ENCODE measurements at regions not wholly inside any gene's neighbourhood (a gene's known extent, or its start where the extent isn't known, plus 50 kb on each side); places are given as distances from the start of the nearest gene placed in this dataset.

DNA sequence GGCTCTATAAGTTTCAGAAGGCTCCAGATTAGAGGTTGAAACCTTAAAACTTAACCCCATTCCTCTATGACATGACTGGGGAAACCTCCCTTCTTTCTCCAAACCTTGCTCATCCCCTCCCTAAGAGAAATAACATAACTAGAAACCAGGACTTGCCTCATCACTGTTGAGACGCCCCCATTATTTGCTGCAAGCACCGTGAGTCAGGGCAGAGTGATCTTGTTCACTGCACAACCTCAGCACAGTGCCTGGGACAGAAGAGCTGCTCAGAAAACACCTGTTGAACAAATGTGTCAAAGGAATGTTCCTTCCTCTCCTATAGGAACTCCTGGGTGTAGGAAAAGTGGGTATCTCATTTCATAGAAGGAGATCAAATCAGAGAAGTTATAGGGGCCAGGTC is 132.7 kb upstream of the CTAGE1 start:
- TF ChIP-seq, protein P1, sequence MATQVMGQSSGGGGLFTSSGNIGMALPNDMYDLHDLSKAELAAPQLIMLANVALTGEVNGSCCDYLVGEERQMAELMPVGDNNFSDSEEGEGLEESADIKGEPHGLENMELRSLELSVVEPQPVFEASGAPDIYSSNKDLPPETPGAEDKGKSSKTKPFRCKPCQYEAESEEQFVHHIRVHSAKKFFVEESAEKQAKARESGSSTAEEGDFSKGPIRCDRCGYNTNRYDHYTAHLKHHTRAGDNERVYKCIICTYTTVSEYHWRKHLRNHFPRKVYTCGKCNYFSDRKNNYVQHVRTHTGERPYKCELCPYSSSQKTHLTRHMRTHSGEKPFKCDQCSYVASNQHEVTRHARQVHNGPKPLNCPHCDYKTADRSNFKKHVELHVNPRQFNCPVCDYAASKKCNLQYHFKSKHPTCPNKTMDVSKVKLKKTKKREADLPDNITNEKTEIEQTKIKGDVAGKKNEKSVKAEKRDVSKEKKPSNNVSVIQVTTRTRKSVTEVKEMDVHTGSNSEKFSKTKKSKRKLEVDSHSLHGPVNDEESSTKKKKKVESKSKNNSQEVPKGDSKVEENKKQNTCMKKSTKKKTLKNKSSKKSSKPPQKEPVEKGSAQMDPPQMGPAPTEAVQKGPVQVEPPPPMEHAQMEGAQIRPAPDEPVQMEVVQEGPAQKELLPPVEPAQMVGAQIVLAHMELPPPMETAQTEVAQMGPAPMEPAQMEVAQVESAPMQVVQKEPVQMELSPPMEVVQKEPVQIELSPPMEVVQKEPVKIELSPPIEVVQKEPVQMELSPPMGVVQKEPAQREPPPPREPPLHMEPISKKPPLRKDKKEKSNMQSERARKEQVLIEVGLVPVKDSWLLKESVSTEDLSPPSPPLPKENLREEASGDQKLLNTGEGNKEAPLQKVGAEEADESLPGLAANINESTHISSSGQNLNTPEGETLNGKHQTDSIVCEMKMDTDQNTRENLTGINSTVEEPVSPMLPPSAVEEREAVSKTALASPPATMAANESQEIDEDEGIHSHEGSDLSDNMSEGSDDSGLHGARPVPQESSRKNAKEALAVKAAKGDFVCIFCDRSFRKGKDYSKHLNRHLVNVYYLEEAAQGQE (IDR thresholded peaks at IDR 0.05; ENCODE audit: insufficient replicate concordance, low read depth), result no peak
- TF ChIP-seq SPI1 (IDR thresholded peaks at IDR 0.05; ENCODE audit: borderline replicate concordance, low read depth), result no peak
- TF ChIP-seq POLR2AphosphoS5 (IDR thresholded peaks at IDR 0.05; ENCODE audit: low read depth), result no peak
- TF ChIP-seq, protein P2, sequence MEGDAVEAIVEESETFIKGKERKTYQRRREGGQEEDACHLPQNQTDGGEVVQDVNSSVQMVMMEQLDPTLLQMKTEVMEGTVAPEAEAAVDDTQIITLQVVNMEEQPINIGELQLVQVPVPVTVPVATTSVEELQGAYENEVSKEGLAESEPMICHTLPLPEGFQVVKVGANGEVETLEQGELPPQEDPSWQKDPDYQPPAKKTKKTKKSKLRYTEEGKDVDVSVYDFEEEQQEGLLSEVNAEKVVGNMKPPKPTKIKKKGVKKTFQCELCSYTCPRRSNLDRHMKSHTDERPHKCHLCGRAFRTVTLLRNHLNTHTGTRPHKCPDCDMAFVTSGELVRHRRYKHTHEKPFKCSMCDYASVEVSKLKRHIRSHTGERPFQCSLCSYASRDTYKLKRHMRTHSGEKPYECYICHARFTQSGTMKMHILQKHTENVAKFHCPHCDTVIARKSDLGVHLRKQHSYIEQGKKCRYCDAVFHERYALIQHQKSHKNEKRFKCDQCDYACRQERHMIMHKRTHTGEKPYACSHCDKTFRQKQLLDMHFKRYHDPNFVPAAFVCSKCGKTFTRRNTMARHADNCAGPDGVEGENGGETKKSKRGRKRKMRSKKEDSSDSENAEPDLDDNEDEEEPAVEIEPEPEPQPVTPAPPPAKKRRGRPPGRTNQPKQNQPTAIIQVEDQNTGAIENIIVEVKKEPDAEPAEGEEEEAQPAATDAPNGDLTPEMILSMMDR (IDR thresholded peaks at IDR 0.05; ENCODE audit: insufficient read depth, low read length), result no peak
- no peak for TF ChIP-seq GABPA (IDR thresholded peaks at IDR 0.05; ENCODE audit: low read depth)
- no peak for DNase-seq (ENCODE audit: low read depth in 1 of 2, low spot score in 1 of 2)
- Histone ChIP-seq H3K27ac (replicated peaks) (no peak overlapping the region), H3K4me3 (replicated peaks; ENCODE audit: insufficient read depth, low read length) (no peak overlapping the region), H3K27me3 (ENCODE audit: insufficient read depth, poor library complexity, severe bottlenecking) (no peaks in the 10 kb centered on the region)

DNA sequence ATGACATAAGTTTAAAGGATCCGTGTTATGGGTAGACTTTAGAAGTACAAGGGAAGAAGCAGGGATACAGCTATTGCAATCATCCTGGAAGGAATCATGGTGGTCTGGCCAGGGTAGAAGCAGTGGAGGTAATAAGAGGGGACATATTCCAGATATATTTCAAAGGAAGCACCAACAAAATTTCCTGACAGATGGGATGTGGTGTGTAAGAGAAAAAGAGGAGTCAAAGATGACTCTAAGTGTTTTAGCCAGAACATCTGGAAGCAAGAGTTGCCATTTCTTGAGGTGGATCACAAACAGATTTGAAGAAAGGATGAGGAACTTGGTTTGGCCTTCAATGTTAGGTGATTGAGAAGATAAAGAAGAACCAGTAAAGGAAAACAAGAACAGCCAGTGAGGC is 133.1 kb upstream of the CTAGE1 start:
- H3K4me3 ChIP-seq (replicated peaks; ENCODE audit: insufficient read depth, low read length), result no peak overlapping the region
- H3K27me3 ChIP-seq (ENCODE audit: insufficient read depth, poor library complexity, severe bottlenecking), result no peaks in the 10 kb centered on the region
- no peak overlapping the region for H3K27ac ChIP-seq (replicated peaks)
- TF ChIP-seq SPI1 (IDR thresholded peaks at IDR 0.05; ENCODE audit: borderline replicate concordance, low read depth) (no peak), GABPA (IDR thresholded peaks at IDR 0.05; ENCODE audit: low read depth) (no peak), POLR2AphosphoS5 (IDR thresholded peaks at IDR 0.05; ENCODE audit: low read depth) (no peak)
- TF ChIP-seq, protein P2 (IDR thresholded peaks at IDR 0.05; ENCODE audit: insufficient read depth, low read length), result no peak
- TF ChIP-seq, protein P1 (IDR thresholded peaks at IDR 0.05; ENCODE audit: insufficient replicate concordance, low read depth), result no peak
- no peak for DNase-seq (ENCODE audit: low read depth in 1 of 2, low spot score in 1 of 2)

DNA sequence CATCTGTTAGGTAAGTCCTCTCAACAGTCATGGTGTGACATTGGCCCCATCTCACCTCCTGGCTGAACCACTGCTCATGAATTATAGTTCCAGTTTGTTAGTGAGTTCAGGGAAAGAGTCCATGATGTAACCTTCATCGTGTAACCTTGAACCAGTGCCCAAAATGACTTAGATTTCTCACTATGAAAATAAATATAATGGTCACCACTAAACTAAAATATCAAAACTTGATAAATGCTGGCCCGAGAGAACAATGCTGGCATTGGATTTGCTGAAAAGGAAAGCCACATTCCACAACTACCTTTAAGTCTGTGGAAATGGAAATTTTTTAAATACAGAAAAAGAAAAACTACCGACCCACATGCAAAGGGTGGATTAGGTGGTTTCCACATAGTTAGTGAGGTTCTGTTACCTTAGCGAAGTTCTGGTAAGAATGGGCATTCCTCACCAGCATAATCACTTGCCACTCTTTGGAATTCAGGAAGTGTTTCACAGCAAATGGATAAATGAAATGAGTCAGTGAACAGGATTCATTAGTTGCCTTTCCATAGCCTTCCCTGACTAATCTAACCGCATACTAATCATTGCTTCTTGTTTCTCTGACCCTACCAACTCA is 133.9 kb upstream of the CTAGE1 start:
- Histone ChIP-seq H3K4me3 (replicated peaks; ENCODE audit: insufficient read depth, low read length) (no peak overlapping the region), H3K27ac (replicated peaks) (no peak overlapping the region), H3K27me3 (ENCODE audit: insufficient read depth, poor library complexity, severe bottlenecking) (no peaks in the 10 kb centered on the region)
- no peak for TF ChIP-seq POLR2AphosphoS5 (IDR thresholded peaks at IDR 0.05; ENCODE audit: low read depth)
- TF ChIP-seq SPI1 (IDR thresholded peaks at IDR 0.05; ENCODE audit: borderline replicate concordance, low read depth), result no peak
- no peak for TF ChIP-seq GABPA (IDR thresholded peaks at IDR 0.05; ENCODE audit: low read depth)
- TF ChIP-seq, protein P2 (IDR thresholded peaks at IDR 0.05; ENCODE audit: insufficient read depth, low read length), result no peak
- TF ChIP-seq, protein P1 (IDR thresholded peaks at IDR 0.05; ENCODE audit: insufficient replicate concordance, low read depth), result no peak
- no peak for DNase-seq (ENCODE audit: low read depth in 1 of 2, low spot score in 1 of 2)

Measured in HL-60 (cell line).